Progenitor cell of endocrine pancreas (in vitro differentiated cells): ENCODE measurements at regions not wholly inside any gene's neighbourhood (a gene's known extent, or its start where the extent isn't known, plus 50 kb on each side); places are given as distances from the start of the nearest gene placed in this dataset.

ENCODE experiments used
- DNase-seq: peaks from one replicate; pipeline ENCODE4 v3.0.0; 2021; ENCODE audit warnings: low spot score; ENCODE audit not compliant: unreplicated experiment
- H3K27ac Mint-ChIP-seq: 2 replicates; pipeline ENCODE4 v1.8.0; 2021; ENCODE audit warnings: mild to moderate bottlenecking, moderate library complexity, mixed read lengths
- H3K27me3 Mint-ChIP-seq: 2 replicates; pipeline ENCODE4 v1.8.0; 2021; ENCODE audit warnings: mixed read lengths
- H3K36me3 Mint-ChIP-seq: 2 replicates; pipeline ENCODE4 v1.8.0; 2022; ENCODE audit warnings: mixed read lengths; ENCODE audit not compliant: insufficient read depth
- H3K4me1 Mint-ChIP-seq: 2 replicates; pipeline ENCODE4 v1.8.0; 2021; ENCODE audit warnings: low read depth, mixed read lengths
- H3K4me3 Mint-ChIP-seq: 2 replicates; pipeline ENCODE4 v1.8.0; 2021; ENCODE audit warnings: low read depth, mild to moderate bottlenecking, moderate library complexity, mixed read lengths
- H3K9me3 Mint-ChIP-seq: 2 replicates; pipeline ENCODE4 v1.8.0; 2021; ENCODE audit warnings: low read depth, mixed read lengths
- TF ChIP-seq, protein P1 (sequence below): fragments of 200-600 bp; sonication (generic); IDR thresholded peaks from one replicate; pipeline ENCODE4 v1.5.0; 2021; ENCODE audit warnings: antibody characterized with exemption, mild to moderate bottlenecking; ENCODE audit not compliant: unreplicated experiment

DNA sequence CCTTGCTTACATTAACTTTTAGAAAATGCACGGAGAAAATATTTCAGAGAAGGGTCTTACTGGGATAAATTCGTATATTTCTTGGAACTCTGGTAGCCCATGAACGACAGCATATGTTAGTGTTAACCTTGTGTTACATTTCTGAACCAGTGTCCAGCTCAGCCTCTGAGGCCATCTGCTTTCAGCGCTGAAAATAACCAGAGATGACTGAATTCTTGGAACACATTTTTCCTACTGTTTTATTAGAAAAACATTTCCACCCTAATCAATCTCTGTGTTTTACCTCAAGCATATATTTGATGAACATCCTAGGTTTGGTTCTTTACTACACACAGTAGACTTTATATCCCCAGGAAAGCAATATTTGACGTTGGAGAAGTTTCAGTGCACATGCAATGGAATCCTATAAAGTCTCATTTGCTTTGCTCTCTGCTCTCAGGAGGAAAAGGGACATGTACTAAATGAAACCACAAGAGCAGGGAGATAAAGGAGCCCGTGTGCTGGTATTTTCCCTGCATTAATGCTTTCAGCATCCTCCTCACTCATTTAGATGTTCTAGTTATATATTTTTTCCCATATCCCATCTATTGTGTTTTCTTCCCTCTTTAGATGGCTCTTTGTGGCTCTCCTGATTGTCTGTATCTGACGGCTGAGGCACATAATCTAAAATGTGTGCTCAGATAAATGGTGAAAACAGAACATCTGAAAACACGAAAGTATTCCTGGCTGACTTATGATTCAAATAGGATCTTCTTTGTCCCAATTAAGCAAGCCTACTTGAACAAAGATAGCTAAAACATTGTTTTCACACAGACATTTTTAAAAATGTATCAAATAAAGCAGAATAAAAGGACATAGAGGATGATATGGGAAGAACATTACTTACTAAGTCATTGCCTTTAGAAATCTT, 151.7 kb upstream of the KCNMB2 start:
- DNase-seq: no peak
- Mint-ChIP-seq H3K27me3 (no peaks in the 10 kb centered on the region), H3K4me1 (peaks cover 17% of the 10 kb centered on the region), H3K9me3 (no peaks in the 10 kb centered on the region), H3K36me3 (no peaks in the 10 kb centered on the region), H3K27ac (peak overlapping the region; percentile 31), H3K4me3 (no peak overlapping the region)
- TF ChIP-seq, protein P1, sequence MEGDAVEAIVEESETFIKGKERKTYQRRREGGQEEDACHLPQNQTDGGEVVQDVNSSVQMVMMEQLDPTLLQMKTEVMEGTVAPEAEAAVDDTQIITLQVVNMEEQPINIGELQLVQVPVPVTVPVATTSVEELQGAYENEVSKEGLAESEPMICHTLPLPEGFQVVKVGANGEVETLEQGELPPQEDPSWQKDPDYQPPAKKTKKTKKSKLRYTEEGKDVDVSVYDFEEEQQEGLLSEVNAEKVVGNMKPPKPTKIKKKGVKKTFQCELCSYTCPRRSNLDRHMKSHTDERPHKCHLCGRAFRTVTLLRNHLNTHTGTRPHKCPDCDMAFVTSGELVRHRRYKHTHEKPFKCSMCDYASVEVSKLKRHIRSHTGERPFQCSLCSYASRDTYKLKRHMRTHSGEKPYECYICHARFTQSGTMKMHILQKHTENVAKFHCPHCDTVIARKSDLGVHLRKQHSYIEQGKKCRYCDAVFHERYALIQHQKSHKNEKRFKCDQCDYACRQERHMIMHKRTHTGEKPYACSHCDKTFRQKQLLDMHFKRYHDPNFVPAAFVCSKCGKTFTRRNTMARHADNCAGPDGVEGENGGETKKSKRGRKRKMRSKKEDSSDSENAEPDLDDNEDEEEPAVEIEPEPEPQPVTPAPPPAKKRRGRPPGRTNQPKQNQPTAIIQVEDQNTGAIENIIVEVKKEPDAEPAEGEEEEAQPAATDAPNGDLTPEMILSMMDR: no peak

DNA sequence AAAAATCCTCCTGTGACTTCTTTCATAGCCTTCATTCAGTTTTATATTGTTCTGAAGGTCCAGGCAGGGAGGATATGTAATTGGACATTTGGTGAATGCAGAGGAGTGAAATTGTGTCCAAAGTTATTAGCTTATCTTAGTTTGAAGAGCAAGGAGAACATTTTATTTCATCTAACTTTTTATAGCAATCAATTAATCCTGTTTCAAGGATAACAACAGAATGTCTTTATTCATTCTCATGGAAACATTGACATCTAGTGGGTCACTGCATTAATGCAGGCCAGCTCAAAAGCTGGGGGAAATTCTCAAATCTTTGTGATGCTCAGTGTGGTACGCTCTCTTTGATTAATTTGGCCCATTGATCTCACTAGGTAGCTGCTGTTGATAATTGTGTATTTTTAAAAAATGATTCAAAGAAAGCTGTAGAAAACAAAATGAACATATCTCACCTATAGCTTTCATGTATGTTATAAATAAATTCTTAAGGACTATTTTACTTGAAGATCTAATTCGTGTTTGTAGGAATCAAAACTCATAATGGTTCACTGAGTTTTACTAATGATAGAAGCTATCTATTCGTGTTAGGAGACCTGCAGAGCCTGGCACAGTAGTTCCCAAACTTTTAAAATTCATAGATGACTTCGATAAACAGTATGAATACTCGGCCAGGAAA, 150.8 kb upstream of the KCNMB2 start:
- H3K27me3 Mint-ChIP-seq: no peaks in the 10 kb centered on the region
- H3K36me3 Mint-ChIP-seq: no peaks in the 10 kb centered on the region

DNA sequence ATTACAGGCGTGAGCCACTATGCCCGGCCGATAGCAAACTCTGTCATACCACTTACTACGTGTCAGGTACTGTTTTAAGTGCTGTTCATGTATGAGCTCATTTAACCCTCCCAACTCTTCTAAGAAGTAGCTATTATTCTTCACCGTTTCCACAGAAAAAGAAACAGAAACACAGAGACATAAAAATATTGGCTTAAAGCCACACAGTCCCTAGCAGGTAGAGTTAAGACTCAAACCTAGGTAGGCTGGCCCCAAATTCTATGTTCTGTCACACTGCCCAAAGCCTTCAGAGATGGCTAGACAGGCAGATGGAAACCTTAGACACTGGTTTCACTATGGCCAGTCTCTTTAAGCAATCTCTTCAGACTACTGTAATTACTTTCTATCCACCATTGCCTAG, 149.8 kb upstream of the KCNMB2 start:
- no peak for DNase-seq
- TF ChIP-seq, protein P1: no peak
- Mint-ChIP-seq H3K36me3 (no peaks in the 10 kb centered on the region), H3K27me3 (no peaks in the 10 kb centered on the region), H3K9me3 (no peaks in the 10 kb centered on the region), H3K27ac (peak overlapping the region; percentile 37), H3K4me1 (peaks cover 17% of the 10 kb centered on the region), H3K4me3 (no peak overlapping the region)

More for the DNA sequence above, 150.8 kb upstream of the KCNMB2 start:
- TF ChIP-seq, protein P1: peak; percentile 94
- no peak overlapping the region for H3K27ac Mint-ChIP-seq
- H3K4me1 Mint-ChIP-seq: peaks cover 17% of the 10 kb centered on the region
- H3K9me3 Mint-ChIP-seq: no peaks in the 10 kb centered on the region
- H3K4me3 Mint-ChIP-seq: no peak overlapping the region
- no peak for DNase-seq

GRCh38 chr3:178386880-178387279, 149.4 kb upstream of the KCNMB2 start:
- no peaks in the 10 kb centered on the region for H3K27me3 Mint-ChIP-seq
- no peaks in the 10 kb centered on the region for H3K36me3 Mint-ChIP-seq
- peaks cover 17% of the 10 kb centered on the region for H3K4me1 Mint-ChIP-seq
- TF ChIP-seq, protein P1: no peak
- H3K4me3 Mint-ChIP-seq: no peak overlapping the region
- H3K9me3 Mint-ChIP-seq: no peaks in the 10 kb centered on the region
- H3K27ac Mint-ChIP-seq: no peak overlapping the region
- DNase-seq: no peak

DNA sequence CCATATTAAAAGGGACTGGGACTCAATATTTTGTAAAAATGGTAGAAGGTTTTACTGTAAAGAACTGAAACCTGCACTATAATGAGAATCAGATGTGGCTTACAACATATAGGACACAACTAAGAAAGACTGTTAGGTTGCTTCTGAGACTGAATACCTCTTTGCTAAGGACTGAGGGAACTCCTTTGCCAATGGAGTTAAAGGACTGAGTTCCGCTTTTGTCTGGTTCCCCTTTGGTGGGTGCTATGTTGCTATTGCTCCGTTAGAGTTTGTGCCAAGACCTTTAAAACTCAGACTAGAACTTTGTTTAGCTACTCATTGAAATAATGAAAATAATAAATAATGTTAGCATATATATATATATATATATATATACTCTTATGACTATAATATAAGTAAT, 147.8 kb upstream of the KCNMB2 start:
- no peak overlapping the region for H3K27ac Mint-ChIP-seq
- H3K4me1 Mint-ChIP-seq: peaks cover 17% of the 10 kb centered on the region
- no peaks in the 10 kb centered on the region for H3K36me3 Mint-ChIP-seq
- TF ChIP-seq, protein P1: no peak
- H3K27me3 Mint-ChIP-seq: no peaks in the 10 kb centered on the region
- no peak for DNase-seq
- H3K4me3 Mint-ChIP-seq: no peak overlapping the region
- H3K9me3 Mint-ChIP-seq: no peaks in the 10 kb centered on the region
